GM19238 (cell line): ENCODE measurements at regions not wholly inside any gene's neighbourhood (a gene's known extent, or its start where the extent isn't known, plus 50 kb on each side); places are given as distances from the start of the nearest gene placed in this dataset.

Source experiments
- DNase-seq: peaks from one replicate; pipeline ENCODE4 v3.0.0; 2011; ENCODE audit warnings: low spot score; ENCODE audit not compliant: insufficient read length

GRCh38 chr1:218760601-218761570 is 412.8 kb upstream of the LYPLAL1 start:
- no peak for DNase-seq

GRCh38 chr1:218763538-218763937 is 410.1 kb upstream of the LYPLAL1 start:
- DNase-seq, result no peak

- no peak for DNase-seq
These were observed 407.9 kb upstream of the LYPLAL1 start for GRCh38 chr1:218765753-218766152.

- no peak for DNase-seq
These were observed 401.7 kb upstream of the LYPLAL1 start for GRCh38 chr1:218771931-218772330.

GRCh38 chr1:218772575-218772974 is 401.1 kb upstream of the LYPLAL1 start:
- DNase-seq, result no peak

- DNase-seq, result no peak
These were observed 398.1 kb upstream of the LYPLAL1 start for GRCh38 chr1:218775501-218776021.

GRCh38 chr1:218778257-218779126 is 395.2 kb upstream of the LYPLAL1 start:
- no peak for DNase-seq

GRCh38 chr1:218779341-218780100 is 394.2 kb upstream of the LYPLAL1 start:
- no peak for DNase-seq

GRCh38 chr1:218783131-218783530 is 390.5 kb upstream of the LYPLAL1 start:
- no peak for DNase-seq

GRCh38 chr1:218783916-218784315 is 389.8 kb upstream of the LYPLAL1 start:
- no peak for DNase-seq

GRCh38 chr1:218785928-218786327 is 387.8 kb upstream of the LYPLAL1 start:
- DNase-seq, result no peak

GRCh38 chr1:218787826-218788225 is 385.9 kb upstream of the LYPLAL1 start:
- DNase-seq, result no peak

GRCh38 chr1:218796773-218797172 is 376.9 kb upstream of the LYPLAL1 start:
- DNase-seq, result no peak

GRCh38 chr1:218802799-218803198 is 370.9 kb upstream of the LYPLAL1 start:
- no peak for DNase-seq

- DNase-seq, result no peak
These were observed 370.2 kb upstream of the LYPLAL1 start for GRCh38 chr1:218803351-218803997.

GRCh38 chr1:218804014-218804785 is 369.5 kb upstream of the LYPLAL1 start:
- DNase-seq, result no peak

- no peak for DNase-seq
These were observed 364.6 kb upstream of the LYPLAL1 start for GRCh38 chr1:218809061-218809460.

- no peak for DNase-seq
These were observed 364.1 kb upstream of the LYPLAL1 start for GRCh38 chr1:218809625-218810024.

- no peak for DNase-seq
These were observed 363.4 kb upstream of the LYPLAL1 start for GRCh38 chr1:218810306-218810705.

- no peak for DNase-seq
These were observed 362.2 kb upstream of the LYPLAL1 start for GRCh38 chr1:218811497-218811896.
